GM21360 (cell line): ENCODE measurements at regions not wholly inside any gene's neighbourhood (a gene's known extent, or its start where the extent isn't known, plus 50 kb on each side); places are given as distances from the start of the nearest gene placed in this dataset.
A peak's percentile ranks its signal among the peaks of the same experiment; 100 is the strongest.

Source experiments
- ATAC-seq: cut with Tn5 transposase; IDR thresholded peaks from one replicate; pipeline ENCODE4 v1.9.1; 2021; ENCODE audit warnings: mild to moderate bottlenecking, moderate library complexity; ENCODE audit not compliant: unreplicated experiment

DNA sequence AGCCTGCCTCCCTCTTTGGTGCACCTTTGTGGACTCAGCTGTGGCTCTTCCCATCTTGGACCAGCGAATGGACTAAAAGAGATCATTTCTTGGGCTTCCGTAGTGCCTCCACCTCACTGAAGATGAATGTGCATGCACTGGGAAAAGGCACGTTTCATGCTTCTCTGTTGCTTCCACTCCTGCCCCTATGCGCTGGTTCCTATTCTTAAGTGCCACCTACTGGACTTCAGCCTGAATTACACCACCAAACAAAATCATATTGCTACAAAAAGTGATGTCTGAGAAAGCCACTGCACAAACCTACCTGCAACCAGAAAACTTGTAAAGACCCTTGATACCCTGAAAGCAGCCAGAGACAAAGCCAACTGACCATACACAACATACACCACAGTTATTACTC is 695.6 kb downstream of the TSN start:
- ATAC-seq, result peak; percentile 57

DNA sequence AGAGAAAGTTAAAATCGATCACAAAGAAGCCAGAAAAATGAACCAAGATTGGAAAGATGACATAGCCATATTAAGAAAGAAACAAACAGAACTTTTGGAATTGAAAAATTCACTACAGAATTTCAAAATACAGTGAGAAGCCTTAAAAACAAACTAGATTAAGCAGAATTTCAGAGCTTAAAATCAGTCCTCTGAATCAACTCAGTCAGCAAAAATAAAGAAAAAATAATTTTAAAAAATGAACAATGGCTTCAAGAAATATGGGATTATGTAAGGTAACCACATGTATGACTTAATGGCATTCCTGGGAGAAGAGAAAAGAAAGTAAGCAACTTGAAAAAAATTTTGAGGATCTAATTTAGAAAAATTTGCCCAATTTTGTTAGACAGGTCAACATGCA is 696.2 kb downstream of the TSN start:
- no peak for ATAC-seq

DNA sequence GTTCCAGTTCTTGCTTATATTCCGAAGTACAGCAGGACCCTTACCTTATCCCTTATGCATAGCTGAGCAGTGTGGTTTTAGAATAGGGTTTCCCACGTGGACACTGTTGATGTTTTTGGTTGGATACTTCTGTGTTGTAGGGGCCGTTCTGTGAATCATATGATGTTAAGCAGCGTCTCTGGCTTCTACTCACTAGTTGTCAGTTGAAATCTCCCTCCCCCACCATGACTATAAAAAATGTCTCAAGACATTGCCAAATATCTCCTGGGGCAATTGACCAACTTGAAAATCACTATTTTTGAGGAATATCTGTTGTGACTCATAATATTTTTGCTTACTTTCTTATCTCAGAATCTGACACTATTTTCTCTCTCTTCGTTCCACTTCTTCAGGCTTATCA is 713.7 kb downstream of the TSN start:
- ATAC-seq, result no peak

DNA sequence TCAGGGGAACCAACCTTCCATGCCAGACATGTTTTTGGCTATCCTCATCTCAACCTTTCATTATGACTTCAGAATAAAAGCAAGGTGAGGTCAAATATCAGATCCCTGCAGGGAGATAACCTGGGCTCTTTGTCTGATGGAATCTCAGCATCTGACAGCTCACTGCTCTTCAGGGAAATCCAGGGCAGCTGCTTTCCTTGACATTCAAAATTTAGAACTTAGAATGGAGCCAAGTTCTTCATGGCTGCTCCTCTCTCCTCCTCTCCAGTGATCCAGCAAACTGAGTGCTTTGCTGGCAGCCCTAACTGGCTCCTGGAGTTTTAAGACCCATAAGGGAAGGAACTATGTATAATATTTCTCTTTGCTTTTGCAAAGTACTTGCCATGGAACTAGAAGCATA is 716.3 kb downstream of the TSN start:
- no peak for ATAC-seq

DNA sequence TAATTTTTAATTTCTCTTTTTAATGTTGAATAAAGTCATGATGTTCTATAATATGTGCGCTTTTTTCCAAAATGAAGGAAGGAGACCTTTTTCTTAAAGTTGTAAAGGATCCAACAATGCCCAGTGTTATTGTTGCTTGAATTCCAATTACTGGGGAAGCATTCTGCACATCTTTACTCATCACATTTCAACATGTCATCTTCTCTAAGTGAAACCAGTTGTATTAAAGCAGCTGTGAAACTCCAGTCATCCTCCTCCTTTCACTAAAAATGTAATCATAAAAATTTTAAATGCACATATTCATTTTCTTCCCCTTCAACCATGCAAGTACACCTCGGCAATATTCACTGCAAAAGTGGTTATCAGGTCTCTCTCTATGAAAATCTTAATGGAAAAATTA is 722.7 kb downstream of the TSN start:
- ATAC-seq, result no peak

DNA sequence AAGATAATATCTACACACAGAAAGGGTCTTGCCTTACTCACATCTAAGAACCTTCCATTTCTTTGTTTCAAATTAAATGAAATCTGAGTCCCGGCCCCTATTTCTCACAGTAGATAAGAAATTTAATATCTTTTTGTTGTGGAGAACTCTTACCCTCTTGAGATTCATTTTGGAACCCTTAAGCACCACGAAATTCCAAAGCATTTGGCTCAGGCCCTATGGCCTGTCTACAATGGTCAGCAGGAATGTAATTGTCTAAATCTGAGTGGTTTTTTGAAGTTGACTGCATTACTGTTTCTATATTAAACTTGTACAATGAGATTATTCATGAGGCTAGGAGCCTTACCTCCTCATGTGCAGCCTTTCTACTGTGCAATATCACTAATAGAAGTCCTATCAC is 723.3 kb downstream of the TSN start:
- ATAC-seq, result no peak

DNA sequence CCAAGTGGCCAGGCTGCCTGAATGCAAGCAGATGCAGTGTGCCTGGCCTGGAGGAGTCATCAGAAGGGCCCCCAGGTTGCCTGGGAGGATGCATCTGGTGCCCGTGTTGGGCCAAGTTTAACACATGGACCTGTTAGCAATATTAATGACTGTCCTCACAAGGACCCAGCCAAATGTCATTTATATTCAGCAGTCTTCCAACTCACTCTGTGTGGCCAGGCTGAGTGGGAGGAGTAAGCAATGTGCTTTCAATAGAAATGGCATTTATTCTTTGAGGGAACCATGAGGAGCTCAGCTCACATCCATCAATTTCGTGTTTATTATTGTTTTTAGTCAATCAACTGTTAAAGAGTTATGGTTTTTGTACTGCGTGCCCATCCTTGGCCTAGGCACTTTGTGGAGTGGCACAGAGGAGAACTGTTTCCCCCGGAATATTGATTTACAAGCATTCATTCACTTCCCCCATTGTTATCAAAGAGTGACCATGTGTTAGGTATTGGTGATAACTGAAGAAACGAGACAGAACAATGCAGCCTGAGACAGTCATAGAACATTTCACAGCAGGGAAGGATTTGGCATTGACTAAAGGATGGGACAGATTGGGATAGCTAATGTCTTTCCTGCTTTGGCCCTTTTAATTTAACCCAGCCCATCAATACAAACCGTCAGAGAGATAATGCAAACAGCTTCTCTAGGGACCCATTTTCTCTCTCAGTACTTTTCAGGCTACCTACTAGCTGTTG is 725.2 kb downstream of the TSN start:
- no peak for ATAC-seq

DNA sequence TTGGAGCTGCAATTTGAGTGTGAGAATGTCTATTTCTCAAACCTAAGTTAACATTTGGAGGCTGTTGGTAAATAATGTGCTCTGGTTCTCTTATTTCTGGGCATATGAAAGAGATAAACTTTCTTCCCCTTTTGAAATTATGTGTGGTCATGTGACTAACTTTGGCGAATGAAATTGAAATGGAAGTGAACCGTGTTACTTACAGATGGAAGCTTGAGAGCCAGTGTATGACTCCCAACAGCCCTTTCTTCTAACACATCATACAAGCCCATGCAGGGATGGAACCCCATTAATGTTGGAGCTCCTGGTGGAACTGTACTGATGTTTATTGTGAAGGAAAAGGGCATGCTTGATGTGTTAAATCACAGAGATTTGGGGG is 725.8 kb downstream of the TSN start:
- ATAC-seq, result no peak

DNA sequence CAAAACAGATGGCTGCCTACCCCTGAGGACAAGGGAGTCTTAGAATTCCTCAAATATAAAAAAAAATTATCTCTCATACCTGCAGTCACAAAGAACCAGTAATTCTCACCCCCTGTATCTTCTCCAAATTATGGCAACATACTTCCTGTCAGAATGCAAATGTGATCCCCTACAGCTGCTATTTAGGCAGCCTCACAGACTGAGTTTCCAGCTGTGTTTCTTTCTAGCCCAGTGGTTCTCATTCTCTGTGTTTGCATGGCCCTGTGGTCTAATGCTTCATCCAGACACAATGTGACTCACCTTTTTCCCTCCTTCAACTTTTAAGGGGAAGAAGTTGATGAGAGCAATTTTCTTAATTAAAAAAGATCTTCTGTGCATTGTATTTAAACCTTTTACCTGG is 726.3 kb downstream of the TSN start:
- ATAC-seq, result no peak

DNA sequence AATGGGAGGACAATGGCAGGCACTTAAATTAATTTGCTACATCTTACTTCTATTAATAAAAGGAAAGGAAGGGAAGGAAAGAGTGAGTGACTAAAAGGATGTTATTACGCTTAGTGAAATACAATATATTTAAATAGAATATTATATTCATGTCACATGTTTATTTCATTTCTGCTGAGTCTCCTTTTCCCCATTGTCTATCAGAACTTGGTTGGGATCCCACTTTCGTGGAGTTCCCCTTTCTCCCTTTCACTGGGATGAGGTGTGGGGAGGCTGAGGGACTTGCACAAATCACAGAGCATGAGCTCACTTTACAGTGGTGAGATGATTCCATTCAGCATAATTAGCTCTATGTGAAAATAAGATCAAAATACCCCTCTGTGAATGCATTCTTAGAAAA is 730.6 kb downstream of the TSN start:
- no peak for ATAC-seq

DNA sequence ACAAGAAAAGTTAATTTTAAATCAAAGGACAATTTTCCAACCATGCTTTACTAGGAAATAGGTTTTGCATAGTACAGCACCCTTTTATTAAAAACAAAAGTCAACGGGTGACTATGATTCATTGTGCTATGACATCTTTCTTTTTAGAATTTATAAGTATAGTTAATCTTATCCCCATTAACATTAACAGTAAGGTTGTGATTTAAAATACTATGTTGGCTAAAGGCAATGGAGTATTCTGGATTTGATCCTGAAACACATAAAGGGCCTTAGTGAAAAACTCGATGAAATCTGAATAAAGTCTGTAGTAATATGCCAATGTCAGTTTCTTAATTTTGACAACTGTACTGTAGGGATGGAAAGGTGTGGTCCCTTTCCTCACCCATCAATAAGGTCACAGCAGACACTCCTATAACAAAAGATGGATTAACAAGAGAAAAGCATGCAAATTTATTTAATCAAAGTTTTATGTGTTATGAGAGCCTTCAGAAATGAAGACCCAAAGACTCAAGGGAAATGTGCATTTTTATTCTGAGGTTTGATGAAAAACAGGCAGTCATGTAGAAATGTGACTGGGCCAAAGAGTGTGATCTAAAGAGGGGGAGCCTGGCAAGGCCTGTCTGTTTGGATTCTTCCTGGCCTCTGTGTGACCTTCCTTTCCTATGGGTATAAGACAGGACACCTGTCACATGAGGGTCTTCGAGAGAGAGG is 731.4 kb downstream of the TSN start:
- no peak for ATAC-seq

DNA sequence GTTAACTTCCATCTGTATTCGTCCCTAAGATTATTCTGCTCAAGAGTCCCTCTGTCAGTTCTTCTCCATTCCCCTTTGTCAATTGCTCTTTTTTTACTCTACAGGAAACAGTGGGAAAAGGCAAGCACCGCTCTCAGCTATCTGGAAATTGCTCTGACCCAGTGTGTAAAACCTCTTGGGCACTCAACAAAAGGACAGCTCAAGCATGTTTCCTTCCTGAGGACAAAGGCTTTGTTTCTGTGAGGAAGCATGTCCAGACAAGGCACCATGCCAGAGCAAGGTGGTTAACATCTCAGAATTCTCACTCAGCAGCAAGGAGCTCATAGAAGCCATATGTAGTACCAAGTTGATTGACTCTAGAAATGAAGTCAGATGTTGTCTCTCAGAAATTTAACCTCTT is 735.6 kb downstream of the TSN start:
- ATAC-seq, result no peak

DNA sequence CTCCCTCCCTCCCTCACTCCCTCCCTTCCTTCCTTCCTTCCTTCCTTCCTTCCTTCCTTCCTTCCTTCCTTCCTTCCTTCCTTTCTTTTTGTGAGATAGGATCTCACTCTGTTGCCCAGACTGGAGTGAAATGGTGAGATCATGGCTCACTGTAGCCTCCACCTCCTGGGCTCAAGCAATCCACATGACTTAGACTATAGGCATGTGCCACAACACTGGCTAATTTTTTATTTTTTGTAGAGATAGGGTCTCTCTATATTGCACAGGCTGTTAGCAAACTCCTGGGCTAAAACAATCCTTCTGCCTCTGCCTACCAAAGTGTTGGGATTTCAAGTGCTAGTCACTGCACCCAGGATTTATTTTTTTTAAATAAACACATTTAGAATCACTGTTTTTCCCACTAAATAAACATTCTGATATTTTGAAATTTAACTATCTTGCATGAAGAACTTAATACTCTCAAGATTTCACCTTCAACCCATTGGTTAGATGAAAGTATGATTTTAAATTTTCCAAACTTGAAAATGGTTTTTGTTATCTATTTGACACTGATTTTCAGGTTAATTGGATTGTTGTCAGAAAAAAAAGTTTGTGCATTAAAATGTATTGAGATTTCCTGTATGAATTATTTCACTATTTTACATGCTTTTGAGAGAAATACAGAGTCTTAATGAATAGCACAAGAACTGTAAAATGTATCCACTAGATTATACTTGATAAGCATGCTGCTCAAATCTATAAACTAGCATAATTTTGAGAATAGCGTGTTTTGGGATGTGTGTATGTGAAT is 745.1 kb downstream of the TSN start:
- no peak for ATAC-seq

DNA sequence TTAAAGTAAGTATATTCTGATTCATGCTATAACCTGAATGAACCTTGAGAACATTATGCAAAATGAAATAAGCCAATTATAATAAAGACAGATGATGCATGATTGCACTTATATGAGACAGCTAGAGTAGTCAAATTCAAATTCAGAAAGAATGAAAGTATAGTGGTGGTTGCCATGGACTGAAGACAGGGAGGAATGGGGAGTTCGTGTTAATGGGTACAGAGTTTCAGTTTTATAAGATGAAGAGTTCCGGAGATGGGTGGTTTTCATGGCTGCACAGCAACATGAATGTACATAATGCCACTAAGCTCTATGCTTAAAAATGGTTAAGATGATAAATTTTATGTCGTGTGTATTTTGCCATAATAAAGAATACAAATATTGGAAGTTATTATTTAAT is 751.2 kb downstream of the TSN start:
- ATAC-seq, result no peak

DNA sequence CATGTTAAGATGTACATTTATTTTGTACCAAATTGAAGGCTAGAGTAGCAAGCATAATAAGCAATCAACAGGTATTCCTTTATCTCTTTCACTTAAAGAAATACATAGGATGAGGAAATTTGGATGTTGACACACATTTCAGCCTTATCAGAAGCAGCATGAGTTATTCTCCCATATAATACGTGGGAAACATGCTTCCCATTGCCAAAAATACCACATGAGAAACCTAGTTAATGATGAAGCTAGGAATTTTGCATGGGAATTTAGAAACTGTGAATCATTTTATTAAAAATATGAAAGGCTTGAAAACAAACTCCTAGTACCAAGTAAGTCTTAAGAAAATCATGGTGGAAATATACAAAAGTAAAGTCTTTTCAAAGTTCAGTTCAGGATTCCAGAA is 751.8 kb downstream of the TSN start:
- ATAC-seq, result no peak

DNA sequence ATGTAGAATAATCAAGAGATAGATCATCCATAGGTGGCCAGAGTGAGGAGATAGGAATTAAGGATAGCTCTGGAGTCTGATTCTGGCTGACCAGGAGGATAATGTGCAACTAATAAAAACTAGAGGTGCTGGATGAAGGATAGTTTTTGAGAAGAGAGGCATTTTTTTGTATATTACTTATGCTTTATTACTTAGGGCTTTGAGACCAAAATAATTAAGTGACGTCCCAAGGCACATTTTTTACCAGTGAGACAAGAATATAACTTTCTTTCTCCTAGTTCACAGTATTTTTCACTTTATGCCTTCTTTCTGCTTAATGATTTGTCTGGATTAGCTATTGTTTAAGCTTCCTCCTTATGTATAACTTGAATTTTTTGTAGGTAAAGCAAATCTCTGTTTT is 756.6 kb downstream of the TSN start:
- ATAC-seq, result no peak

DNA sequence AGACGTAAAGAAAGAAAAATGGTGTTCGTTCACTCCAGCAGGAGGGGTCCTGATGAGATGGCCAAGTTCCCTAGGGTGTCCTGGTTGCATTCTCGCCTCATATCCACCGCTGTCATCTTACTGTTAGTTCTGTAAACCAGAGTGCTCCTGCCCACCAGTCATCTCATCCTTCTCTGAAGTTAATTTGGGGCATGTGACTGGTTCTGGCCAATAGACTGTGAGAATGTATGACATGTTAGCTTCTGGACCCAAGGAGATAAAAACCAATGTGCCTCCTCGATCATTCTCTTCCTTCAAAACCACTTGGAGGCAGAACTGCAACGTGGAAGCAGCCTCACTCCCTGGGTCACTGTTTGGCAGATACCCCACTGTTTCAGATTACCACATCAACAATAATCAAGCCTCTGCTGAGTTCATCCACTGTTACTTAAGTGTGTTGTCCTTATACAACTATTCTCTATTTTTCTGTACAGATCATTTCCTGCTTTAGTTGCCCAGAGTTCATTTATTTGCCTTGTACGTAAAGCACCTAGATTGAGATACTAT is 759.1 kb downstream of the TSN start:
- no peak for ATAC-seq

DNA sequence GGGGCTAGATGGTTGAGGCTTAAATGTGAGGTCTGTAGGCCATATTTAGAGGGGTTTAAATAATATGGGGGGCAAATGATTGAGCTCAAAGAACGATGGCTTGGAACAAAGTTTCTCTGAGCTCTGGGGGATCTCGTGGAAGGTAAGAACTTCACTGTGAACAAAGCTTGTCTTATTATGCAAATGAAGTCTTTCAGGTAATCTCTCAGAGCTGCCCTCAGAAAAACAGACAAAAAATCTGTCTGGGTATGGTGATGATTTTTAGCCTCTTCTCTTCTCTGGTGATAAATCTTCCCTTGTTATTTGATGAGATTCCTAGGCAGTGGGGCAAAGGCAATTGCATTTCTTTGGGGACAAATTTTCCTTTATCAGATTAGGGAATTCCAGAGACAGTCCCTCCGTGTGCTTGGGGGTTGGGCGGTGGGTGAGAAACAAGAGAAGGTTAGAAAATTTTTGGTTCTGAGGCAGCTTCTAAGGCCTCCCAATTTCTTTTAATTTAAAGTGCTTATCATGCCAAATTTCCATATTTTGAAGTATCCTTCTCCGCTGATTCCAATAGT is 760.4 kb downstream of the TSN start:
- ATAC-seq, result no peak

DNA sequence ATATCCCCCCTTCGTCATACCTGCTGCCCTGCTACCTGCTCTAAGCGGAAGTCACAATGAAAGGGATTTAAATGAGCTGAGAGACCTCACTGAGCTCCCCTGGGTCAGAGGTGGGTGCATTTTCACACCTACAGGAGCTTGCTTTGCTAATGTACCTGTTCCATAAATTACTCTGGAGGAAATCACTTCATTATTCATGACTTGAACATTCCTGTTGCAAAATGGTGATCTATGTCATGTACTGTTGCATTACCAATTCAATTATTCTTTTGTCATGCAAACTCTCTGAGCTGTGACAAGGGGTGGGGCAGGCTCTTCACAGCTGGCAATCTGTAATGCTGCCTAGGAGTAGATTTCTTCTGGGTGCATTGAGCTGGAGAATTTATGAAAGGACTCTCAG is 761.3 kb downstream of the TSN start:
- ATAC-seq, result no peak

DNA sequence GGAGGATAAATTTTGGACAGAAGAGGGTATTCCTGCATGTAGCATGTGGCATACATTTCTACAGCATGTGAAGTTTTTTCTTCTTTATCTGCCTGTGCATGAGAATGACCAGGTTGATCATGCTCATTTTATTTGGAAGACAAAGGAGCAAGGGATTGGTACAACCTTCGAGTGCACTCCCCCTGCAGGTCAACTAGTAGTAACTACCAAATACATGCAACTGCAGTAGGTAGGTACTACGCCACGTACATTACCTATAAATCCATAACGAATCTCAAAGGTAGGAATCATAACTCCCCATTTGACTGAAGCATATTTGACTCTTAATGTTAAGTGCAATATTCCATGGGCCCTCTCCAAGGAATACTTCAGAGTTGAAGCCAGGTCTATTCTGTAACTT is 763.9 kb downstream of the TSN start:
- no peak for ATAC-seq

DNA sequence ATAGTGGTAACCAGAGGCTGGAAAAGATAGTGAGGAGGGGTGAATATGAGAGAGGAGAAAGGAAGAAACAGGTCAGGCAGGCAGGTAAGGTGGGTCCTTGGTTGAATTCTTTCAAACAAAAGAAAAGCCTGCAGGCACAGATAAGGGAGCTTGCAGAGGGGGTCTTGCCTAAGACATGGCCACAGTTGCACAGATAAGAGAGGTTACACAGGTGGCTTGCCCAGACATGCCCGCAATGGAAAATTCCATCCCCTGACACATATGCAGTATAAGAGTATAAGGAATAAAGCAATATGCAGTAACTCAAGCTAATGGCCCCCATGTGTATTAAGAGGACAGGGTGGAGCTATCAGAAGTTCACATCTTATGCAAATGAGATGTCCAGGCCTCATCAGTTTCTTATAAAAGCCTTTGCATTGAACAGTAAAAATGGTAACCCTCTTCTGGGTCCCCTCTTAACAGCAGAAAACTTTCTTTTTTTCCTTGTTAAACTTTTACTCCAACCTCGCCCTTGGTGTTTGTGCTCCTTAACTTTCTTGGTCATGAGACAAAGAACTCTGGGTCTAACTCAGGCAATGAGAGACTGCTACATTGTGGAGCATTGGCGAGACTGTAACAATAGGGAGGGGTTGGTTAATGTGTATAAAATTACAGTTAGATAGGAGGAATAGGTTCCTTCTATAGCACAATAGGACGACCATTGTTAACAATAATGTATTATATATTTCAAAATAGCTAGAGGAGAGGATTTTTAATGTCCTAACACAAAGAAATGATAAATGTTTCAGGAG is 764.6 kb downstream of the TSN start:
- ATAC-seq, result no peak
